Esophagus muscularis mucosa (tissue), 4 donors: ENCODE measurements at regions not wholly inside any gene's neighbourhood (a gene's known extent, or its start where the extent isn't known, plus 50 kb on each side); places are given as distances from the start of the nearest gene placed in this dataset.

Experiments
- DNase-seq: peaks from one replicate; pipeline ENCODE4 v3.0.0-alpha.2; 2017; ENCODE audit errors: extremely low spot score
- H3K27ac ChIP-seq, 4 donors: fragments of 200-600 bp; sonication (generic); replicated peaks in 1 of 4; 1 replicate in 3 of 4; 2 replicates in 1 of 4; pipeline ENCODE4 v1.5.1; 2016 to 2019; ENCODE audit warnings: mild to moderate bottlenecking in 1 of 4
- H3K27me3 ChIP-seq, 4 donors: fragments of 200-600 bp; sonication (generic); one replicate each; pipeline versions ENCODE4 v1.5.1 to v1.6.0; 2016 to 2019
- H3K36me3 ChIP-seq, 4 donors: fragments of 200-600 bp; sonication (generic); one replicate each; pipeline ENCODE4 v1.5.1; 2016 to 2019
- H3K4me1 ChIP-seq, 4 donors: fragments of 200-600 bp; sonication (generic); one replicate each; pipeline ENCODE4 v1.5.1; 2016 to 2019
- H3K4me3 ChIP-seq, 4 donors: fragments of 200-600 bp; sonication (generic); 1 replicate in 2 of 4; 2 replicates in 2 of 4; pipeline ENCODE4 v1.5.1; 2016 to 2019; ENCODE audit warnings: mild to moderate bottlenecking in 4 of 4, moderate library complexity in 1 of 4
- H3K9me3 ChIP-seq, 4 donors: fragments of 200-600 bp; sonication (generic); 1 replicate in 3 of 4; 2 replicates in 1 of 4; pipeline ENCODE4 v1.5.1; 2016 to 2019
- CTCF ChIP-seq, 3 experiments: fragments of 200-600 bp in 2 of 3; fragments of 450-650 bp in 1 of 3; sonication (generic) in 2 of 3; IDR thresholded peaks; one replicate each; pipeline ENCODE4 v1.5.1; 2017 to 2019; ENCODE audit warnings: antibody characterized with exemption in 3 of 3, mild to moderate bottlenecking in 2 of 3, moderate library complexity in 1 of 3
- EP300 ChIP-seq: sonication (generic); formaldehyde crosslinking; IDR thresholded peaks from one replicate; pipeline ENCODE4 v1.6.1; 2017; ENCODE audit warnings: antibody characterized with exemption
- POLR2A ChIP-seq: fragments of 450-650 bp; IDR thresholded peaks from one replicate; pipeline ENCODE4 v1.6.1; 2017; ENCODE audit warnings: antibody characterized with exemption, moderate library complexity, mild to moderate bottlenecking, low read depth
- POLR2AphosphoS5 ChIP-seq, 2 donors: sonication (generic); formaldehyde crosslinking; IDR thresholded peaks; one replicate each; pipeline ENCODE4 v1.6.1; 2017; ENCODE audit warnings: antibody characterized with exemption in 2 of 2
- WGBS: methylation state at CpG from one replicate; pipeline ENCODE4 v1.1.5; 2018; 5-methylcytosine and 5-hydroxymethylcytosine counted together
- intact Hi-C: fragments of 100-400 bp; cut with DNase I; formaldehyde crosslinking; loops from one replicate; pipeline ENCODE4 v1.15.1; 2023
- small RNA-seq, 3 donors: library from RNA; depleted of rRNA; stranded (forward); fragments of <200 nt; gene quantifications; one replicate each; pipeline ENCODE3, GENCODE V24; 2016

GRCh38 chr22:47225080-47225930, 462.9 kb downstream of the TBC1D22A start:
- WGBS: 88% methylated on average over 7 of the region's 11 CpGs
- peak; percentile 62 for DNase-seq
- Histone ChIP-seq H3K27ac (no peak overlapping the region), H3K4me3 (no peak overlapping the region), H3K27me3 (no peaks in the 10 kb centered on the region), H3K9me3 (no peaks in the 10 kb centered on the region), H3K4me1 (no peaks in the 10 kb centered on the region), H3K36me3 (no peaks in the 10 kb centered on the region)
- TF ChIP-seq EP300 (no peak), CTCF (IDR thresholded peaks at IDR 0.05) (no peak), POLR2A (no peak), POLR2AphosphoS5 (IDR thresholded peaks at IDR 0.05) (no peak)
- intact Hi-C loops: no loop called here

Small RNAs in the stretch of these regions (small RNA-seq; reads per million reads assigned to genes)
- 0 reads per million in 3 donors for gene MIR3201
- gene MIR3667: 0 reads per million in 3 donors
- gene MIR4535: 0 reads per million in 3 donors
